Brain microvascular endothelial cell (primary cell): ENCODE measurements at regions not wholly inside any gene's neighbourhood (a gene's known extent, or its start where the extent isn't known, plus 50 kb on each side); places are given as distances from the start of the nearest gene placed in this dataset.

ENCODE experiments used
- DNase-seq: peaks from one replicate; pipeline ENCODE4 v3.0.0-alpha.2; 2020
- H3K27ac ChIP-seq: fragments of 250-450 bp; sonication (Bioruptor Pico); 2 replicates; pipeline ENCODE4 v1.5.1; 2020; ENCODE audit warnings: mild to moderate bottlenecking, moderate library complexity
- H3K27me3 ChIP-seq: fragments of 250-450 bp; sonication (Bioruptor Pico); replicated peaks from 2 replicates; pipeline ENCODE4 v1.5.1; 2020; ENCODE audit warnings: mild to moderate bottlenecking
- H3K36me3 ChIP-seq: fragments of 250-450 bp; sonication (Bioruptor Pico); replicated peaks from 2 replicates; pipeline ENCODE4 v1.5.1; 2020; ENCODE audit warnings: mild to moderate bottlenecking
- H3K4me3 ChIP-seq: 2 replicates; pipeline ENCODE4 v1.5.1; 2011; ENCODE audit warnings: low read depth, mild to moderate bottlenecking, control low read depth, low read length, moderate library complexity
- CTCF ChIP-seq: IDR thresholded peaks from 2 replicates; pipeline ENCODE4 v1.5.1; 2011; ENCODE audit warnings: low read depth, mild to moderate bottlenecking, moderate library complexity, low read length, control low read depth, inconsistent platforms; ENCODE audit errors: missing control alignments
- in situ Hi-C: cut with HindIII; loops from 2 replicates; pipeline ENCODE4 v1.10.0; 2017; ENCODE audit warnings: low sequenced_read_pairs, low pct_ligation_motif_present

GRCh38 chr4:106424426-106424825 lies 55.8 kb upstream of the GIMD1 start:
- H3K4me3 ChIP-seq = no peak overlapping the region
- no peaks in the 10 kb centered on the region for H3K27me3 ChIP-seq
- in situ Hi-C loops = no loop called here
- no peaks in the 10 kb centered on the region for H3K36me3 ChIP-seq
- no peak overlapping the region for H3K27ac ChIP-seq
- no peak for TF ChIP-seq CTCF
- no peak for DNase-seq

DNA sequence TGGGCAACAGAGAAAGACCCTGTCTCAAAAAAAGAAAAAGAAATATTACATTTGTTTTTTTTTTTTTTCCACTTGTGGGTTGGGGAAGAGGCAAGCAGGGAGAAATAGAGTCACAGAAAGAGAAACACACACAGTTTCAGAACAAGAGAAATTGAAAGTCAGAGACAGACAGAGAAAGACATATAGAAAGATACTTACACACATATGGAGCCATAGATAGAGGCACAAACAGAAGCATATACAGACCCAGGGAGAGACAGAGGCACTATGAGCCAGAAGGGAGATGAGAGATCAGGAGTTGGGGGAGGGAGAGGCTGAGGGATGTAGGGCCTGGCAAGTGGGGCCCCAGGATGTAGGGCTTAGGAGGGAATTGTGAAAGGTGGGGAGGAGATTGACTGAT lies 55.2 kb upstream of the GIMD1 start:
- H3K4me3 ChIP-seq = no peak overlapping the region
- in situ Hi-C loops = no loop called here

DNA sequence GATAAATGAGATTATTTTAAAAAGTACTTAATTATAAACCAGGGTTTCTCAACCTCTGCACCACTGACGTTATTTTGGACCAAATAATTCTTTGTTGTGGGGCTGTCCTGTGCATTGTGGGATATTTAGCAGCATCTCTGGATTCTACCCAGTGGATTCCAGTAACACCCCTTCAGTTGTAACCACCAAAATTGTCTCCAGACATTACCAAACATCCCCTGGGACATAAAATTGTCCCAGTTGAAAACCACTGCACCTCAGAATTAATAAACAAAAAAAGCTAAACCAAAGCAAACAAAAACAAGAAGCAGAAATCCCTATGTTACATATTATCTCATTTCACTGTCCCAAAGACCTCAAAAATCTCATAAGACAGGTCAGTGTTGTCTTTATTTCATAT lies 54.2 kb upstream of the GIMD1 start:
- Histone ChIP-seq H3K4me3 (no peak overlapping the region), H3K36me3 (no peaks in the 10 kb centered on the region), H3K27ac (no peak overlapping the region), H3K27me3 (no peaks in the 10 kb centered on the region)
- in situ Hi-C loops = no loop called here
- no peak for DNase-seq
- TF ChIP-seq CTCF = no peak

More for the DNA sequence above, 55.2 kb upstream of the GIMD1 start:
- H3K27ac ChIP-seq = no peak overlapping the region
- no peaks in the 10 kb centered on the region for H3K27me3 ChIP-seq
- TF ChIP-seq CTCF = no peak
- DNase-seq = no peak
- H3K36me3 ChIP-seq = no peaks in the 10 kb centered on the region

- Histone ChIP-seq H3K4me3 (no peak overlapping the region), H3K36me3 (no peaks in the 10 kb centered on the region), H3K27me3 (no peaks in the 10 kb centered on the region), H3K27ac (no peak overlapping the region)
- in situ Hi-C loops = no loop called here
- no peak for DNase-seq
- no peak for TF ChIP-seq CTCF
These were observed 53.1 kb upstream of the GIMD1 start for GRCh38 chr4:106421441-106422296.

DNA sequence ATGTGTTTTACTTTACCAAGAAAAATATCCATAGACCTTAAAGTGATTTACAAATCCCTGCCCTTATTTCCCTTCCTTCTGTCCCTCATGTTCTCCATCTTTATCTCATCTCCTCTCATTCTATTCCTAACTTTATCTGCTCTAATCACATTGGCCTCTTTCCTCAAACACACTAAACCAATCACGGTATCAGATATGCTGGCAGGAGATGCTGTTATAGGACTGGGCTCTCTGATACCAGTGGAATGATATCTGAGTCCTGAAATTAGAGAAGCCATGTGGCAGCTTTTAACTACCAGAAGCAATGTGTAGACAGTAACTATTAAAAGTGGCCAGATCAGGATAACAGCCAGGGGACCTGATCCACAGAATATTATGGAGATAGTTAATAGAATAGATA lies 49.9 kb upstream of the GIMD1 start:
- H3K36me3 ChIP-seq = no peaks in the 10 kb centered on the region
- no peak overlapping the region for H3K27ac ChIP-seq
- in situ Hi-C loops = no loop called here
- no peak for DNase-seq
- H3K27me3 ChIP-seq = no peaks in the 10 kb centered on the region
- no peak for TF ChIP-seq CTCF
- H3K4me3 ChIP-seq = no peak overlapping the region
